ENCODE measurements at regions not wholly inside any gene's neighbourhood (a gene's known extent, or its start where the extent isn't known, plus 50 kb on each side); places are given as distances from the start of the nearest gene placed in this dataset.

DNA sequence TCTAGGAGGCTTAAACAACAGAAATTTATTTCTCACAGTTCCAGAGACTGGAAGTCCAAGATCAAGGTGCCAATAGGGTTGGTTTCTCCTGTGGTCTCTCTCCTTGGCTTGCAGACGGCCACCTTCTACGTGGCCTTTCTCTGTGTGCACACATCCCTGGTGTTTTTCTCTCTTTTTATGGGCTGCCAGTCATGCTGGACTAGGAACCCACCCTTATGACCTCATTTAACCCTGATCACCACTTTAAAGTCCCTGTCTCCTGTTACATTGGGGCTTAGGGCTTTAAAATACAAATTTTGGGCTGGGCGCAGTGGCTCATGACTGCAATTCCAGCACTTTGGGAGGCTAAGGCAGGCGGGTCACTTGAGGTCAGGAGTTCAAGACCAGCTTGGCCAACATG is 157.1 kb downstream of the TLE1 start:
- DNase-seq: no peak

DNA sequence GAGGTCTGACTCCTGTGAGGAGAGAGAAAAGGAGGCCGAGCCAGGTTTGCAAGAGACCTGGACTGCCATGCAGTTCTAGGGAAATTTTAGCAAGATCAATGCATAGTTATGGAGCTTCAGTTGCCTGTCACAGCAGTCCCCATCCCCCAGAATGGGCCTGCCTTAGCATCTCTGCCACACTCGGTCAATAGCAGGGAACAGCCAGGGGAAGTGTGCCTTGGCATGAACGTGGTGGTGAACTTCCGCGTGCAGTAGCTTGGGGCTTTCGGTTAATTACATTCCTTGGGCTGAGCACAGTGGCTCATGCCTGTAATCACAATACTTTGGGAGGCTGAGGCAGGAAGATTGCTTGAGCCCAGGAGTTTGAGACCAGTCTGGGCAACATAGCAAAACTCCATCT is 157.8 kb downstream of the TLE1 start:
- no peak for DNase-seq

DNA sequence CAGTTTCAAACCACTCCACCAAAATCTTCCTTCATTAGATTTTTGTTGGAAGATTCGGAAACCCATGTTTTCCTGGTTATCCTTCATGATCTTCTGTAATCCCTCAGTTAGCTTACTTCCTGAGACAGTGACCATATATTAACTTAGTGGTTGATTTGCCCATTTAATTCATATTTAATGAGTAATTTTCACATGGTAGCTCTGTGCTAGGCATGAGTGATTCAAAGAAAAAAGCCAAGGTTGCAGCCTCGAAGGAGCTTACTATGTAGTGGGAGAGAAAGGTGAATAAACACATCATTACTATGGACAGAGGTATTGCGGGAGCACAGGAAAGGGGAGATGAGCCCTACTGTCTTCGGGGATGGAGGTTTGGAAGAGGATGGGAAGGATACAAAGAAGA is 158.5 kb downstream of the TLE1 start:
- no peak for DNase-seq

- DNase-seq: no peak
Measured at GRCh38 chr9:81530310-81530810, 159.0 kb downstream of the TLE1 start.

GRCh38 chr9:81529556-81530193 is 159.7 kb downstream of the TLE1 start:
- no peak for DNase-seq

DNA sequence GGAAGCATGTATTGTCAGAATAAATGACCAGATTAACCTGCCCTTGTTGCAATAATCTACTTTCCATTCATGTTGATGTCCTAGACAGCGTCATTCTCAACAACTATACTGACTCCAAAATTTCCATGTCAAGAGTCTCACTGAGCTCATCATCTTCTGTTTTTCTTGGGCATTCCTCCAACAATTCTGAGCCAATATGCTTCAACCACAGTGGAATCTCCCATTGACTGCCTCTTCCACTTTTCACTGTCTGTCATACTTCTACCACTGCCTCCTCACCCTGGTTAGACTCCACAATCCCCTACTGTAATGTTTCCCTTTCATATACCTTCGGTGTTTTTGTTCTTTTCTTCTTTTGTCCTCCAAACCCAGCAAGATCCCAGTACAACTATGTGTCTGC is 162.8 kb downstream of the TLE1 start:
- DNase-seq: no peak

DNA sequence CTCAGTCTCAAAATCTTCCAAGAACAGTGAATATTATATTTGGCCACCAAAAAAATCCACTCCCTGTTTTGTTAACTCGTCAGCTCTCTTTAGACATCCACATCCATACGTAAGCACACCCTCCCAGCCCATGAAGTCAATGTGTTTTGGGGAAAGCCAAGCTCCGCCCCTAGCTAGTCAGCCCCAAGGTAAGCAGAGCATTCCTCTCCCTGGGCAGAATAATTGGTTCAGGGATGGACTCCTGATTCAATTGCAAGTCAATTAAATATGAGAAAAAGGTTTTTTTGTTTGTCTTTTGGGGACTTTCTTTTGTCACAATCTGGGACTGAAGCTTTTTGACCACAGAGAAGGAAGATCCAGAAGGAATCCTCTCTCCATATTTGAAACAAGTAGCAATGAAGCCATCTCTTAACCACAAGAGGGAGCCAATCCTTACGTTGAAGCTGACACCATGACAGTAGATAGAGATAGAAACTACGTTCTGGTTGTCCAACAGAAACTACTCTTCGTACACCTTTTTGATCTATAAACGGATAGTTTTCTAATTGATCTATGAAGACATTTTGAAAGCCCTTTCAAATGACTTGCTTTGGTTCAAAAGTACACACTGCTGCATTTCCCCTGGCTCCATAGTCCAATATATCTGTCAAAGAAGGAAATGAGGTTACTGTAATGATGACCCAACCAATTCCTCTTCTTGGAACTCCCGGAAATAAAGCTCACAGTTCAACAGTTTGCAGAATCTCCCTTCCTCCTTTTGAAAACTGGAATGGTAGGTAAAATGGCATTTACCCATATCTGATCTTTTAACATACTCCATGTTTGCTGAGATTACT is 166.4 kb downstream of the TLE1 start:
- no peak for DNase-seq

DNA sequence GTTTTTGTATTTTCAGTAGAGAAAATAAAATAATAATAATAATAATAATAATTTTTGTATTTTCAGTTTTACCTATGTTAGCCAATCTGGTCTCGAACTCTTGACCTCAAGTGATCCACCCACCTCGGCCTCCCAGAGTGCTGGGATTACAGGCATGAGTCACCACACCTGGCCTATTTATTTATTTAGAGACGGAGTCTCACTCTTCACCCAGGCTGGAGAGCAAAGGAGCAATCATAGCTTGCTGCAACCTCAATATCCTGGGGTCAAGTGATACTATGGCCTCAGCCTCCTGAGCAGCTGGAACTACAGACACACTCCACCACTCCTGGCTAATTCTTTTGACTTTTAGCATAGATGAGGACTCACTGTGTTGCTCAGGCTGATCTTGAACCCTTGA is 167.5 kb downstream of the TLE1 start:
- no peak for DNase-seq

- DNase-seq: no peak
Measured at GRCh38 chr9:81519816-81520495, 169.4 kb downstream of the TLE1 start.

DNA sequence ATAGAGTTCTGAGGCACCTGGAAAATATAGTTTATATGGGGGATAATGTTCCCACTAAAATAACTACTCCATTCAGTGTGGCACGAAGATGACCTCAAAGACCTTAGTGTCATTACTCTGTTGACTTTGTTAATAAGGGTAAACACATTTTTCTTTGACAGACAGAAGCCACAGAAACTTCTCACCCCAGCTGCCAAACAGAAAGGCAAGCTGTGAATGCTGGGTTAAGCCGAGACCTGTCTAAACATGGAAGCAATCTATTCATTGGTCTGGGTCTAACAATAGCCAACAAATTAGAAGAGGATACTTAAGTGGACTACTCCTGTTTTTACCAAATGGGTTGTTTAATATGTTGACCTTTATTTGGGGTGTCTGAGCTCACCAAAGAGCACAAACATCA is 171.4 kb downstream of the TLE1 start:
- no peak for DNase-seq

- no peak for DNase-seq
Measured at GRCh38 chr9:81513059-81513458, 176.3 kb downstream of the TLE1 start.

GRCh38 chr9:81512641-81513040 is 176.7 kb downstream of the TLE1 start:
- DNase-seq: no peak

GRCh38 chr9:81508476-81508875 is 180.9 kb downstream of the TLE1 start:
- DNase-seq: no peak

GRCh38 chr9:81506941-81507864 is 182.1 kb downstream of the TLE1 start:
- DNase-seq: no peak

DNA sequence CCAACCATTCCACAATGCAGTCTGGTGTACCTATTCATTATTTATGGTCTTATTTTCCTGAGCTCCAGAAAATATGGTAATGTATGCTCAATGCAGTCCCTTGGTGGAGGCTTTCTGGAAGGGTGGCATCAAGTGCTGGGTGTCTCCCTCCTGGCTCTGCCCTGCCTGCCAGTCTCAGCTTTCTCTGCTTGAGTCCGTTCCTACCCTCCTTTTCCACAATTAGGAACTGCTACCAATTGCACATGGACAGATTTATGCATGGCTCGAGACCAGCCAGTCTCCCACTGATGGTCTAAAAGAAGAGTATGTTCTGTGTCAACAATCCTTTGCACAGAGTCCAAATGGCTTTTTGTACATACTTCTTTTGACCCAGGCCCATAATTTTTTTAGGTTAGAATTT is 189.8 kb downstream of the TLE1 start:
- no peak for DNase-seq

GRCh38 chr9:81499021-81499454 is 190.3 kb downstream of the TLE1 start:
- no peak for DNase-seq

- no peak for DNase-seq
Measured at GRCh38 chr9:81498576-81498975, 190.8 kb downstream of the TLE1 start.

- no peak for DNase-seq
Measured at GRCh38 chr9:81497091-81497490, 192.3 kb downstream of the TLE1 start.

- DNase-seq: no peak
Measured at GRCh38 chr9:81492710-81493447, 196.5 kb downstream of the TLE1 start.

DNA sequence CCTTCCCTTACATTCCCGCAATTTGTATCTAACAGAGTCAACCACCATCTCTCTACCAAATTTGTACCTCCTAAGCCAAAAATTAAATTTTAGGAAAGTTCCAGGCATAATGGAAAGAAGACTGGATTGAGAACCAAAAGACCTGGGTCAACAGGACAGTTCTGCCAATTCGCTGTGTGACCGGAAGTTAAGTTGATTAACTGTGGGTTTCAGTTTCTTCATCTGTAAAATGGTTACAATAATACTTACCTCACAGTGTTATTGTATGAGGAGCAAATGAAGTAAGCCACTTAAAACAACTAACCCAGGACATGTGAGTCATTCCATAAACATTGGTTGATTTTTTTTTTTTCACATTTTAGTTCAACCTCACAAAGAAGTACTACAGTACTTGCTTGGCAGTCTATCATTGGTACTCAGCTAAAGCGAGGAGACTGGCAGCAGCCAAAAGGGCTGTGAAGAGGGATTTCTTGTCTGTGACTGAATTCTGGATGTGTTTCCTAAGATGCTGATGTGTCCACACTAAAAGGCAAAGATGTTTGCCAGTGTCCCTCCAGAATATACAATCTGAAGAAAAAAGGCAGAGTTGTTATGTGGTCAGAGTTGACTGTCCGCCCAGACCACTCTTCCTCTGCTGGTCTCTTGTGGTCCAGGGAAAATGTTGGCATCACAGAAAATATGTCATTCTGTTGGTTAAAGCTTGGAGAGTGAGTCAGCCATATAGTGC is 198.6 kb downstream of the TLE1 start:
- DNase-seq: no peak

- no peak for DNase-seq
Measured at GRCh38 chr9:81489046-81489445, 200.3 kb downstream of the TLE1 start.
